ENCODE measurements at regions not wholly inside any gene's neighbourhood (a gene's known extent, or its start where the extent isn't known, plus 50 kb on each side); places are given as distances from the start of the nearest gene placed in this dataset.

DNA sequence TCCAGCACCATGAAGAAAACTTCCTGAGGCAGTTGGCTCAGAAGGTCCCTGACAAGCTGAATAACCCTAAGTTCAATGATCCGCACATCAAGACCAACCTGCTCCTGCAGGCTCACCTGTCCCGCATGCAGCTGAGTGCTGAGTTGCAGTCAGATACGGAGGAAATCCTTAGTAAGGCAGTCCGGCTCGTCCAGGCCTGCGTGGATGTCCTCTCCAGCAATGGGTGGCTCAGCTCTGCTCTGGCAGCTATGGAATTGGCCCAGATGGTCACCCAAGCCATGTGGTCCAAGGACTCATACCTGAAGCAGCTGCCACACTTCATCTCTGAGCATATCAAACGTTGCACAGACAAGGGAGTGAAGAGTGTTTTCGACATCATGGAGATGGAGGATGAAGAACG lies 88.4 kb upstream of the SMURF2 start:
- TF ChIP-seq CTCF (IDR thresholded peaks at IDR 0.05) (no peak), SIN3A (IDR thresholded peaks at IDR 0.05; ENCODE audit: borderline replicate concordance, insufficient read depth, low read depth, low read length) (no peak), POLR2AphosphoS5 (IDR thresholded peaks at IDR 0.05; ENCODE audit: low read depth, low read length) (no peak), TCF7L2 (IDR thresholded peaks at IDR 0.05; ENCODE audit: low read depth, low read length) (no peak)
- TF ChIP-seq, protein P1, sequence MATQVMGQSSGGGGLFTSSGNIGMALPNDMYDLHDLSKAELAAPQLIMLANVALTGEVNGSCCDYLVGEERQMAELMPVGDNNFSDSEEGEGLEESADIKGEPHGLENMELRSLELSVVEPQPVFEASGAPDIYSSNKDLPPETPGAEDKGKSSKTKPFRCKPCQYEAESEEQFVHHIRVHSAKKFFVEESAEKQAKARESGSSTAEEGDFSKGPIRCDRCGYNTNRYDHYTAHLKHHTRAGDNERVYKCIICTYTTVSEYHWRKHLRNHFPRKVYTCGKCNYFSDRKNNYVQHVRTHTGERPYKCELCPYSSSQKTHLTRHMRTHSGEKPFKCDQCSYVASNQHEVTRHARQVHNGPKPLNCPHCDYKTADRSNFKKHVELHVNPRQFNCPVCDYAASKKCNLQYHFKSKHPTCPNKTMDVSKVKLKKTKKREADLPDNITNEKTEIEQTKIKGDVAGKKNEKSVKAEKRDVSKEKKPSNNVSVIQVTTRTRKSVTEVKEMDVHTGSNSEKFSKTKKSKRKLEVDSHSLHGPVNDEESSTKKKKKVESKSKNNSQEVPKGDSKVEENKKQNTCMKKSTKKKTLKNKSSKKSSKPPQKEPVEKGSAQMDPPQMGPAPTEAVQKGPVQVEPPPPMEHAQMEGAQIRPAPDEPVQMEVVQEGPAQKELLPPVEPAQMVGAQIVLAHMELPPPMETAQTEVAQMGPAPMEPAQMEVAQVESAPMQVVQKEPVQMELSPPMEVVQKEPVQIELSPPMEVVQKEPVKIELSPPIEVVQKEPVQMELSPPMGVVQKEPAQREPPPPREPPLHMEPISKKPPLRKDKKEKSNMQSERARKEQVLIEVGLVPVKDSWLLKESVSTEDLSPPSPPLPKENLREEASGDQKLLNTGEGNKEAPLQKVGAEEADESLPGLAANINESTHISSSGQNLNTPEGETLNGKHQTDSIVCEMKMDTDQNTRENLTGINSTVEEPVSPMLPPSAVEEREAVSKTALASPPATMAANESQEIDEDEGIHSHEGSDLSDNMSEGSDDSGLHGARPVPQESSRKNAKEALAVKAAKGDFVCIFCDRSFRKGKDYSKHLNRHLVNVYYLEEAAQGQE (IDR thresholded peaks at IDR 0.05; ENCODE audit: insufficient read depth in 1 of 2, low read depth in 2 of 2, low read length in 1 of 2): no peak

Measured in Panc1 (cell line).